ENCODE measurements at regions not wholly inside any gene's neighbourhood (a gene's known extent, or its start where the extent isn't known, plus 50 kb on each side); places are given as distances from the start of the nearest gene placed in this dataset.

DNA sequence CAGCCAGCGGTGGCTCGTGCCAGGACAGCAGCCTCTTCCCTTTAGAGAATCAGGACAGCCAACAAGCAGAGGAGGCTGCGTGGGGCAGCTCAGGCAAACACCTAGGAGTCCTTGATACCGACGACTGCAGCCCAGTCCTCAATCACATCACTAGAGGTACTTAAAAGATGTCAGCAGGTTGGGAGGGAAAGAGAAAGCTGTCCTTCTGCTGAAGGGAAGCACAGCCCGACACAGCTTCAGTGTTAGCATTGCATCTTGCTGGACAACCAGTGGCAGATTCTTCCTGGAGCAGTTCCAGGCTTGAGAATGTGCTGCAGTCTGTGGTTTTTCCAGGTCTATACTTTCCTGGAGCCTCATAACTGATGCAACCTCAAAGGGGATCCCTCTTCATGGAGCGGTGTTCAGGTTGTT, 230.5 kb downstream of the SYK start:
- no peak for DNase-seq (ENCODE audit: low spot score)
- in situ Hi-C loops (cut with MboI; ENCODE audit: low pct_unique_long_range_greater_than_20kb, low sequenced_read_pairs, unreplicated experiment), result no loop called here
- TF ChIP-seq, protein P1, sequence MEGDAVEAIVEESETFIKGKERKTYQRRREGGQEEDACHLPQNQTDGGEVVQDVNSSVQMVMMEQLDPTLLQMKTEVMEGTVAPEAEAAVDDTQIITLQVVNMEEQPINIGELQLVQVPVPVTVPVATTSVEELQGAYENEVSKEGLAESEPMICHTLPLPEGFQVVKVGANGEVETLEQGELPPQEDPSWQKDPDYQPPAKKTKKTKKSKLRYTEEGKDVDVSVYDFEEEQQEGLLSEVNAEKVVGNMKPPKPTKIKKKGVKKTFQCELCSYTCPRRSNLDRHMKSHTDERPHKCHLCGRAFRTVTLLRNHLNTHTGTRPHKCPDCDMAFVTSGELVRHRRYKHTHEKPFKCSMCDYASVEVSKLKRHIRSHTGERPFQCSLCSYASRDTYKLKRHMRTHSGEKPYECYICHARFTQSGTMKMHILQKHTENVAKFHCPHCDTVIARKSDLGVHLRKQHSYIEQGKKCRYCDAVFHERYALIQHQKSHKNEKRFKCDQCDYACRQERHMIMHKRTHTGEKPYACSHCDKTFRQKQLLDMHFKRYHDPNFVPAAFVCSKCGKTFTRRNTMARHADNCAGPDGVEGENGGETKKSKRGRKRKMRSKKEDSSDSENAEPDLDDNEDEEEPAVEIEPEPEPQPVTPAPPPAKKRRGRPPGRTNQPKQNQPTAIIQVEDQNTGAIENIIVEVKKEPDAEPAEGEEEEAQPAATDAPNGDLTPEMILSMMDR (IDR thresholded peaks at IDR 0.05; ENCODE audit: extremely low read depth, insufficient read depth, missing control alignments), result no peak

DNA sequence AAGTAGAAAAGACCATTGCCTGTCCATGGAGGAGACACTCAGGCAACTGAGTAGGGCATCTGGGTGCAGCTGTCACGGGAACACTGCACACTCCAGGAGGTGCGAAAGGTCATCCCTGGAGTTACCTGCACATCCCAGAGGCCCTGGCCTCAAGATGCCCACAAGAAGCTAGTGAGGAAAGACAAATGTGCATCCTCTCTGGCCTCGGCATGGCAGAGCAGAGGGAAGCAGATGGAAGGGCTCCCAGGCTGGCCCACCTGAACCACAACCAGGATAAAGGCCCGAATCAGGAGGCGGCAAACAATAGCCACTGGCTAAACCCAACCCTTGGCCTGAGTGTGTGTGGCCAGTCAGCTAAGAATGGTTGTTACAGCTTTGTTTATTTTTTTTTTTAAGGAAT, 231.7 kb downstream of the SYK start:
- in situ Hi-C loops (cut with MboI; ENCODE audit: low pct_unique_long_range_greater_than_20kb, low sequenced_read_pairs, unreplicated experiment), result no loop called here
- DNase-seq (ENCODE audit: low spot score), result no peak
- TF ChIP-seq, protein P1 (IDR thresholded peaks at IDR 0.05; ENCODE audit: extremely low read depth, insufficient read depth, missing control alignments), result no peak

DNA sequence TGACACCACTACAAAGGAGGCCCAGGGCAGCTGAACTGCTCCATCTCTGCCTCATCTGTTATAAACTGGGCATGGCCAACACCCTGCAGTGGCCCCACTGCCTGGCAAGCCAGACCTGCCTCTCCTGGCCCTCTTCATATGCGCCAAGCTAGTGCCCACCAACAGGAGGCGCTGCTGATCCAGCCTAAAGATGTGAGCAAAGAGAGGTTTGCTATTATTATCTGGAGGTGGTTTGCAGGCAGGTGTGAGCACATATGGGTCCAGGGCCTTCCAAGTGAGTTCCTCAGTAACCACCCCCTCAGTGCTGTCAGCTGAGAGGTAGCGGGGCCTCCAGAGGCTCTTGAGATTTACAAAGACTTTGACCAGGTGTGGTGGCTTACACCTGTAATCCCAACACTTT, 232.2 kb downstream of the SYK start:
- peak; percentile 40 for DNase-seq (ENCODE audit: low spot score)
- in situ Hi-C loops (cut with MboI; ENCODE audit: low pct_unique_long_range_greater_than_20kb, low sequenced_read_pairs, unreplicated experiment), result no loop called here
- TF ChIP-seq, protein P1 (IDR thresholded peaks at IDR 0.05; ENCODE audit: extremely low read depth, insufficient read depth, missing control alignments), result peak; percentile 70

DNA sequence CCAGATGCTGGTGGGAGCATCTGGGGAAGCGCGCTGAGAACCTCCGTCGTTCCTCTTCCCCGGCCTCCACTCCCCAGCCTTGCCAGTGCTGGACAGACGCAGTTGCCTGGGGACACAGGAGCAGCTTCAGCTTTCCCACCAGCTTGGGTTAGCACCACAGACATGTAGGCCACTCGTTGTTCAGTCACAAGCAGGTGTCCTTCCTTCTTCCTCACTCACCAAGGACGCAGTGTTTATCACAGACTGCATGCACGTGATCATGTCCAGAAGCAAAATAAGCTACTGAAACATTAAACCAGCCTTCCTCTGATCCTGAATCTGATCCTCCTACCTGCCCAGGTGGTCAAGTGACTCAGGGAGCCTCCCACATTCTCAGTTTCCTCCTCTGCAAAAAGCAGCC, 232.9 kb downstream of the SYK start:
- no peak for DNase-seq (ENCODE audit: low spot score)
- in situ Hi-C loops (cut with MboI; ENCODE audit: low pct_unique_long_range_greater_than_20kb, low sequenced_read_pairs, unreplicated experiment), result no loop called here
- TF ChIP-seq, protein P1 (IDR thresholded peaks at IDR 0.05; ENCODE audit: extremely low read depth, insufficient read depth, missing control alignments), result no peak

DNA sequence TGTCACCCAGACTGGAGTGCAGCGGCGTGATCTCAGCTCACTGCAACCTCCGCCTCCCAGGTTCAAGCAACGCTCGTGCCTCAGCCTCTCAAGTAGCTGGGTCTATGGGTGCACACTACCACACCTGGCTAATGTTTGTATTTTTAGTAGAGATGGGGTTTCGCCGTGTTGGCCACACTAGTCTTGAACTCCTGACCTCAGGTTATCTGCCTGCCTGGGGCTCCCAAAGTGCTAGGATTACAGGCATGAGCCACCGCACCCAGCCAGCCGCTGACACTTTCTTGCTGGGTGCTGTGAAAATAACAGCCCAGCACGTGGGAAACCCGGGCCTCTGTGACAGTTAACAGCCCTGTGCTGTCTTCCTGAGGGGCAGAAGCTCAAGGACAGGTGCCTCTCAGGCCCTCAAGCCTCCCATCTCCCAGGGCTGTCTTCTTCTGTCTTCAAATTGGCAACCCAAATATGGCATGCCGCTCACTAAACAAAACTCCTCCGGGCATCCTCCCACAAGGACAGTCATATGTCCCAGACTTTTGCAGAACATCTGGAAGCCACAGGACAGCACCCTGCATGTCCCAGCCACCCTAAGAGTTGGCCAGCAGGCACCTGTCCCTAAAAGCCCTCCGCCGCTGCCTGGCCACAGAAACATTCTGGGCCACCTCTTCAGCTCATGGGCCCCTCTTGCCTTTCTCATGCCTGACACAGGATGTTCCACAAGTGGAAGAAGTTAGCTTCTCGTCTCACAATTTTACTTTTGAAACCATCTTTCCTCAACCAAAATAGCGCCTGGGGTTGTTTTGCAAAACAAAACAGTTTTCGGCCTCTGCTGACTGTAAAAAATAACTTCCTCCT, 233.6 kb downstream of the SYK start:
- in situ Hi-C loops (cut with MboI; ENCODE audit: low pct_unique_long_range_greater_than_20kb, low sequenced_read_pairs, unreplicated experiment), result no loop called here
- no peak for DNase-seq (ENCODE audit: low spot score)
- TF ChIP-seq, protein P1 (IDR thresholded peaks at IDR 0.05; ENCODE audit: extremely low read depth, insufficient read depth, missing control alignments), result no peak

DNA sequence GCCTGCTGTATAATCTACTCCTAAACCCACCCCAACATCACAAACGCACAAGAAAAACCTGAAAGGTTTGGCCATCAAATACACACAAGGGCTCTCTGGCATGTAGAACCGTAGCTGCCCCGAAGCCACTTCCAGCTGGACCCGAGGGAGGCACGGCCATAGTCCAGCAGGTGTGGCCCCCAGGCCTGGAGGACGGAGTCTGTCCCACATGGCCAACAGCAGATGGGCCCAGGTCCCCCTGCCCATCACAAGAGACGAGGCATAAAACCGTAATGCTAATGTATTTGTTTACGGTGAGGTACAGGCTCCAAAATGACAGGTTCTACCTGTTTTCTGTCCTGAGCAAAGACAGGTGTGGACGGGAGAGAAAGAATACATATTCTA, 234.2 kb downstream of the SYK start:
- no peak for DNase-seq (ENCODE audit: low spot score)
- in situ Hi-C loops (cut with MboI; ENCODE audit: low pct_unique_long_range_greater_than_20kb, low sequenced_read_pairs, unreplicated experiment), result no loop called here
- TF ChIP-seq, protein P1 (IDR thresholded peaks at IDR 0.05; ENCODE audit: extremely low read depth, insufficient read depth, missing control alignments), result no peak
